Keratinocyte (primary cell): ENCODE measurements at regions not wholly inside any gene's neighbourhood (a gene's known extent, or its start where the extent isn't known, plus 50 kb on each side); places are given as distances from the start of the nearest gene placed in this dataset.

Experiments used
- DNase-seq: peaks from one replicate; pipeline ENCODE4 v3.0.0-alpha.2; 2011; ENCODE audit warnings: low read depth, missing footprints, low spot score
- FAIRE-seq: peaks from 2 replicates; lab custom pipeline; 2011; peaks lifted over from hg19 to GRCh38; lab: Jason Lieb, UNC
- H2AFZ ChIP-seq: 2 replicates; pipeline ENCODE4 v1.6.0; 2012; ENCODE audit warnings: low read length, control low read depth, inconsistent platforms; ENCODE audit not compliant: control insufficient read depth
- H3K27ac ChIP-seq: 2 replicates; pipeline ENCODE4 v1.5.1; 2011; ENCODE audit warnings: low read length; ENCODE audit not compliant: control insufficient read depth, insufficient read depth
- H3K27me3 ChIP-seq: 3 replicates; pipeline ENCODE4 v1.6.0; 2011; ENCODE audit warnings: low read length; ENCODE audit not compliant: control insufficient read depth, insufficient read depth; ENCODE audit errors: extremely low read depth
- H3K36me3 ChIP-seq, 2 experiments: 2 replicates in 1 of 2; 3 replicates in 1 of 2; pipeline ENCODE4 v1.5.1; 2011; ENCODE audit warnings: low read length in 2 of 2, mild to moderate bottlenecking in 1 of 2; ENCODE audit not compliant: control insufficient read depth in 2 of 2, insufficient read depth in 2 of 2; ENCODE audit errors: extremely low read depth in 1 of 2
- H3K4me1 ChIP-seq: 3 replicates; pipeline ENCODE4 v1.5.1; 2011; ENCODE audit warnings: low read length; ENCODE audit not compliant: control insufficient read depth, insufficient read depth; ENCODE audit errors: extremely low read depth
- H3K4me2 ChIP-seq: 3 replicates; pipeline ENCODE4 v1.6.0; 2011; ENCODE audit warnings: low read depth, low read length; ENCODE audit not compliant: control insufficient read depth, insufficient read depth; ENCODE audit errors: extremely low read depth
- H3K4me3 ChIP-seq, 3 experiments: fragments of 200-600 bp in 1 of 3; sonication (generic) in 1 of 3; 2 replicates in 2 of 3; 3 replicates in 1 of 3; pipeline ENCODE4 v1.5.1; 2011 to 2016; ENCODE audit warnings: low read length in 3 of 3, mild to moderate bottlenecking in 3 of 3, control low read depth in 2 of 3, inconsistent platforms in 1 of 3, low read depth in 1 of 3, mixed read lengths in 1 of 3, mixed run types in 1 of 3, moderate library complexity in 1 of 3; ENCODE audit not compliant: control insufficient read depth in 2 of 3, insufficient read depth in 2 of 3; ENCODE audit errors: extremely low read depth in 1 of 3
- H3K79me2 ChIP-seq: 2 replicates; pipeline ENCODE4 v1.6.0; 2012; ENCODE audit warnings: low read length; ENCODE audit not compliant: control insufficient read depth, insufficient read depth
- H3K9ac ChIP-seq: 3 replicates; pipeline ENCODE4 v1.6.0; 2011; ENCODE audit warnings: low read length; ENCODE audit not compliant: control insufficient read depth, insufficient read depth; ENCODE audit errors: extremely low read depth
- H3K9me1 ChIP-seq: 3 replicates; pipeline ENCODE4 v1.6.0; 2011; ENCODE audit warnings: low read length; ENCODE audit not compliant: control insufficient read depth, insufficient read depth; ENCODE audit errors: extremely low read depth
- H3K9me3 ChIP-seq: 2 replicates; pipeline ENCODE4 v1.5.1; 2012; ENCODE audit warnings: low read depth, low read length; ENCODE audit not compliant: control insufficient read depth
- H4K20me1 ChIP-seq: 3 replicates; pipeline ENCODE4 v1.6.0; 2011; ENCODE audit warnings: low read length; ENCODE audit not compliant: control insufficient read depth, insufficient read depth; ENCODE audit errors: extremely low read depth
- EZH2 ChIP-seq: IDR thresholded peaks from one replicate; pipeline ENCODE4 v1.6.1; 2012; ENCODE audit warnings: inconsistent platforms, mild to moderate bottlenecking, low read length, moderate library complexity
- dilution Hi-C: fragments of 300-500 bp; cut with MboI; formaldehyde crosslinking; loops from one replicate; pipeline ENCODE4 v1.7.0; 2020; ENCODE audit warnings: low sequenced_read_pairs; ENCODE audit not compliant: extremely low pct_ligation_motif_present
- TF ChIP-seq, protein P1 (sequence below), 3 experiments: IDR thresholded peaks in 1 of 3; conservative IDR thresholded peaks in 1 of 3; optimal IDR thresholded peaks in 1 of 3; 2 replicates in 2 of 3; 3 replicates in 1 of 3; pipeline versions ENCODE3 to v1.5.1; 2011; ENCODE audit warnings: low read length in 3 of 3, mild to moderate bottlenecking in 3 of 3, moderate library complexity in 2 of 3, control low read depth in 1 of 3, inconsistent platforms in 1 of 3; ENCODE audit not compliant: insufficient read depth in 2 of 3; ENCODE audit errors: extremely low read depth in 1 of 3

DNA sequence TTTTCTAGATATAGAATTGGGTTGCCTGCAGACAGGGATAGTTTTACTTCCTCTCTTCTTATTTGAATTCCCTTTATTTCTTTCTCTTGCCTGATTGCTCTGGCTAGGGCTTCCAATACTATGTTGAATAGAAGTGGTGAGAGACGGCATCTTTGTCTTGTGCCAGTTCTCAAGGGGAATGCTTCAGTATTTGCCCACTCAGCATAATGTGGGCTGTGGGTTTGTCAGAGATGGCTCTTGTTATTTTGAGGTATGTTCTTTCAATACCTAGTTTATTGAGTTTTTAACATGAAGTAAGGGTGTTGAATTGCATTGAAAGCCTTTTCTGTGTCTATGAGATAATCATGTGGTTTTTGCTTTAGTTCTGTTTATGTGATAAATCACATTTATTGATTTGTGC, 273.9 kb upstream of the CHORDC1 start:
- H3K36me3 ChIP-seq, result no peaks in the 10 kb centered on the region
- no peaks in the 10 kb centered on the region for H4K20me1 ChIP-seq
- TF ChIP-seq EZH2, result no peak
- TF ChIP-seq, protein P1, sequence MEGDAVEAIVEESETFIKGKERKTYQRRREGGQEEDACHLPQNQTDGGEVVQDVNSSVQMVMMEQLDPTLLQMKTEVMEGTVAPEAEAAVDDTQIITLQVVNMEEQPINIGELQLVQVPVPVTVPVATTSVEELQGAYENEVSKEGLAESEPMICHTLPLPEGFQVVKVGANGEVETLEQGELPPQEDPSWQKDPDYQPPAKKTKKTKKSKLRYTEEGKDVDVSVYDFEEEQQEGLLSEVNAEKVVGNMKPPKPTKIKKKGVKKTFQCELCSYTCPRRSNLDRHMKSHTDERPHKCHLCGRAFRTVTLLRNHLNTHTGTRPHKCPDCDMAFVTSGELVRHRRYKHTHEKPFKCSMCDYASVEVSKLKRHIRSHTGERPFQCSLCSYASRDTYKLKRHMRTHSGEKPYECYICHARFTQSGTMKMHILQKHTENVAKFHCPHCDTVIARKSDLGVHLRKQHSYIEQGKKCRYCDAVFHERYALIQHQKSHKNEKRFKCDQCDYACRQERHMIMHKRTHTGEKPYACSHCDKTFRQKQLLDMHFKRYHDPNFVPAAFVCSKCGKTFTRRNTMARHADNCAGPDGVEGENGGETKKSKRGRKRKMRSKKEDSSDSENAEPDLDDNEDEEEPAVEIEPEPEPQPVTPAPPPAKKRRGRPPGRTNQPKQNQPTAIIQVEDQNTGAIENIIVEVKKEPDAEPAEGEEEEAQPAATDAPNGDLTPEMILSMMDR (optimal IDR thresholded peaks at IDR 0.05 in 1 of 3, IDR thresholded peaks at IDR 0.05 in 1 of 3, conservative IDR thresholded peaks at IDR 0.05 in 1 of 3; ENCODE audit: extremely low read depth in 1 of 3, insufficient read depth in 2 of 3, low read length in 3 of 3), result no peak
- FAIRE-seq (no peak), DNase-seq (no peak)
- H3K4me1 ChIP-seq, result no peaks in the 10 kb centered on the region
- no peaks in the 10 kb centered on the region for H3K9me3 ChIP-seq
- dilution Hi-C loops, result no loop called here
- H3K9me1 ChIP-seq, result no peaks in the 10 kb centered on the region
- no peak overlapping the region for H3K4me3 ChIP-seq
- H3K27ac ChIP-seq, result no peak overlapping the region
- H3K79me2 ChIP-seq, result no peaks in the 10 kb centered on the region
- H3K27me3 ChIP-seq, result no peaks in the 10 kb centered on the region
- H3K4me2 ChIP-seq, result no peak overlapping the region
- no peak overlapping the region for H2AFZ ChIP-seq
- H3K9ac ChIP-seq, result no peak overlapping the region

DNA sequence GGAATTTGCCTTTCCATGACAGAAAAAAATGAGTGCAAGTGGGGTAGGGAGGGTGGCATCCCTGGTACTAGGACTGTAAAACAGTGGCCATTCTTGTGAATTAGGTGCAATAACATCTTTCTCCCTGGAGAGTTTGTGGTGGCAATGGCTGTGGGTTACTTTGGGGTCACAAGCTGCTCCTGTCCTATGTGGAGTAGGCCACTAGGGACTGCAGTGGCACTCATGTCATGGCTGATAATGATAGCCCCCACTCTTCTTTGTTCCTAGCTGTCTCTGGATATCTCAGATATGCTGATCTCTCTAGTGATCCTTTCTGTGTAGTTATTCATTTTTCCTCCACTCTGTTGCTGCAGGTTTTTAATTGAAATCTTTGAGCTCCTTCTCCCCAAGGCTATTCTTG, 270.5 kb upstream of the CHORDC1 start:
- Histone ChIP-seq H2AFZ (no peak overlapping the region), H3K4me2 (no peak overlapping the region), H3K9me3 (no peaks in the 10 kb centered on the region), H3K4me1 (no peaks in the 10 kb centered on the region), H4K20me1 (no peaks in the 10 kb centered on the region), H3K9ac (no peak overlapping the region), H3K79me2 (no peaks in the 10 kb centered on the region), H3K9me1 (no peaks in the 10 kb centered on the region), H3K27ac (no peak overlapping the region), H3K36me3 (no peaks in the 10 kb centered on the region), H3K27me3 (no peaks in the 10 kb centered on the region), H3K4me3 (no peak overlapping the region)
- FAIRE-seq (no peak), DNase-seq (no peak)
- dilution Hi-C loops, result no loop called here
- TF ChIP-seq, protein P1 (optimal IDR thresholded peaks at IDR 0.05 in 1 of 3, IDR thresholded peaks at IDR 0.05 in 1 of 3, conservative IDR thresholded peaks at IDR 0.05 in 1 of 3; ENCODE audit: extremely low read depth in 1 of 3, insufficient read depth in 2 of 3, low read length in 3 of 3), result no peak
- no peak for TF ChIP-seq EZH2
